Activated CD4-positive, alpha-beta T cell treated with anti-CD3 and anti-CD28 coated beads, Interleukin-2, amount 10 ng/mL, durations not matched to agents 24 days and 14 days (primary cell): ENCODE measurements at regions not wholly inside any gene's neighbourhood (a gene's known extent, or its start where the extent isn't known, plus 50 kb on each side); places are given as distances from the start of the nearest gene placed in this dataset.

ENCODE experiments used
- DNase-seq: peaks from one replicate; pipeline ENCODE4 v3.0.0; 2022
- H3K27ac Mint-ChIP-seq: one replicate; pipeline ENCODE4 v1.8.0; 2022; ENCODE audit warnings: mild to moderate bottlenecking, mixed read lengths
- H3K27me3 Mint-ChIP-seq: one replicate; pipeline ENCODE4 v1.8.0; 2022; ENCODE audit warnings: mixed read lengths
- H3K36me3 Mint-ChIP-seq: one replicate; pipeline ENCODE4 v1.8.0; 2022; ENCODE audit warnings: low read depth, mild to moderate bottlenecking, mixed read lengths
- H3K4me1 Mint-ChIP-seq: one replicate; pipeline ENCODE4 v1.8.0; 2021; ENCODE audit warnings: mixed read lengths
- H3K4me3 Mint-ChIP-seq: one replicate; pipeline ENCODE4 v1.8.0; 2022; ENCODE audit warnings: mild to moderate bottlenecking, moderate library complexity, mixed read lengths
- H3K9me3 Mint-ChIP-seq: one replicate; pipeline ENCODE4 v1.8.0; 2021; ENCODE audit warnings: mixed read lengths
- intact Hi-C: fragments of 100-400 bp; cut with micrococcal nuclease; formaldehyde crosslinking; loops from one replicate; pipeline ENCODE4 v1.15.1; 2023

GRCh38 chr21:27680181-27680580, 713.3 kb upstream of the ADAMTS5 start:
- no peak for DNase-seq
- no peak overlapping the region for H3K27ac Mint-ChIP-seq
- no peaks in the 10 kb centered on the region for H3K27me3 Mint-ChIP-seq
- no peaks in the 10 kb centered on the region for H3K4me1 Mint-ChIP-seq
- no peaks in the 10 kb centered on the region for H3K36me3 Mint-ChIP-seq
- peaks cover 3% of the 10 kb centered on the region for H3K9me3 Mint-ChIP-seq
- no peak overlapping the region for H3K4me3 Mint-ChIP-seq
- intact Hi-C loops, result no loop called here

GRCh38 chr21:27678511-27678910, 711.6 kb upstream of the ADAMTS5 start:
- DNase-seq, result no peak
- no peak overlapping the region for H3K27ac Mint-ChIP-seq
- H3K9me3 Mint-ChIP-seq, result peaks cover 3% of the 10 kb centered on the region
- no peaks in the 10 kb centered on the region for H3K27me3 Mint-ChIP-seq
- H3K4me1 Mint-ChIP-seq, result no peaks in the 10 kb centered on the region
- H3K4me3 Mint-ChIP-seq, result no peak overlapping the region
- intact Hi-C loops, result no loop called here
- no peaks in the 10 kb centered on the region for H3K36me3 Mint-ChIP-seq

DNA sequence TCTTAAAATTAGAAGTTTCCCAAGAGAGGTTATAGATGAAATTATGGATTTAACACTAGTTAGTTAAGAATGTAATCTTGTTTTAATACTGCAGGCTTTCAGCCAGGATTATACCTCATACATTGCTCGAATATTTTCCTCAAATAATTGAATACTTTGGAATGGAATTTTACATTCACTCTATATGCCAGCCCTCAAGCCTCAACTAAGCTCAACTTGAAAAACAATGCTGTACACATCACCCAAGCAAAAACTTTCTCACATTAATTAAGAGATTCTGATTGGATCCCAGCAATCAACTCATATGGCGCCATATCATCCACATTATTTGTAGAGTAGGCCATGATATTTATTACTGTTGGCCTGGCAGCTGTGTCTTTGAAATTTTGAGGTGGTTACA, 710.7 kb upstream of the ADAMTS5 start:
- DNase-seq, result no peak
- H3K27ac Mint-ChIP-seq, result no peak overlapping the region
- H3K4me3 Mint-ChIP-seq, result no peak overlapping the region
- no peaks in the 10 kb centered on the region for H3K36me3 Mint-ChIP-seq
- peaks cover 3% of the 10 kb centered on the region for H3K9me3 Mint-ChIP-seq
- no peaks in the 10 kb centered on the region for H3K4me1 Mint-ChIP-seq
- H3K27me3 Mint-ChIP-seq, result no peaks in the 10 kb centered on the region
- intact Hi-C loops, result no loop called here

GRCh38 chr21:27675306-27675705, 708.4 kb upstream of the ADAMTS5 start:
- Mint-ChIP-seq H3K27ac (no peak overlapping the region), H3K27me3 (no peaks in the 10 kb centered on the region), H3K36me3 (no peaks in the 10 kb centered on the region), H3K4me3 (no peak overlapping the region), H3K9me3 (no peaks in the 10 kb centered on the region), H3K4me1 (no peaks in the 10 kb centered on the region)
- intact Hi-C loops, result no loop called here
- DNase-seq, result no peak

DNA sequence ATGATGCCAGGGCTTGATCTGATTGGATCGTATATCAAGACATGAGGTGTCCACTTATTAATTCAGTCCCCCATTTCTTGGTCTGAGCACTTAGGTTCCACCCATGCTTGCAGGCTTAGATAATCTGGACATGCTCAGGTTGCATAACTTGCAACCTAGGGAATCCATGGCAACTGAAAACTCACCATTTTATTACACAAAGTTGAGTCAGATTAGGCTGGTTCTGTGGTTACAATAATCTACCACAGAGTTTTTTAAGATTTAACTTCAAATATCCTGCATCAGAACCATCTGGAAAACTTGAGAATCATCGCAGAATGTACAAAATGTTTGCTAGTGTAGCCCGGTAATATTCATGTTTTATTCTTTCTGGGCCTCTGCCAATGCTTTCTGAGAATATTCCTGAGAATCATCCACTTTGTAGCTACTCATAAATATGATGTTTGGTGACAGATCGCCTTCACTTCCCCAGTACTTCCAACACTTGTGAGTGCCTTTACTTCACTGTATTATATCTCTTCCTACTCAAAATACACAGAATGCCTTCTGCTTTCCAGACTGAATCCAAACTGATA, 707.2 kb upstream of the ADAMTS5 start:
- Mint-ChIP-seq H3K36me3 (no peaks in the 10 kb centered on the region), H3K4me1 (no peaks in the 10 kb centered on the region), H3K27me3 (no peaks in the 10 kb centered on the region), H3K9me3 (no peaks in the 10 kb centered on the region), H3K4me3 (no peak overlapping the region), H3K27ac (no peak overlapping the region)
- DNase-seq, result no peak
- intact Hi-C loops, result no loop called here

GRCh38 chr21:27673581-27673980, 706.7 kb upstream of the ADAMTS5 start:
- H3K9me3 Mint-ChIP-seq, result no peaks in the 10 kb centered on the region
- no peaks in the 10 kb centered on the region for H3K36me3 Mint-ChIP-seq
- no peak overlapping the region for H3K4me3 Mint-ChIP-seq
- DNase-seq, result no peak
- H3K4me1 Mint-ChIP-seq, result no peaks in the 10 kb centered on the region
- no peak overlapping the region for H3K27ac Mint-ChIP-seq
- H3K27me3 Mint-ChIP-seq, result no peaks in the 10 kb centered on the region
- intact Hi-C loops, result no loop called here

DNA sequence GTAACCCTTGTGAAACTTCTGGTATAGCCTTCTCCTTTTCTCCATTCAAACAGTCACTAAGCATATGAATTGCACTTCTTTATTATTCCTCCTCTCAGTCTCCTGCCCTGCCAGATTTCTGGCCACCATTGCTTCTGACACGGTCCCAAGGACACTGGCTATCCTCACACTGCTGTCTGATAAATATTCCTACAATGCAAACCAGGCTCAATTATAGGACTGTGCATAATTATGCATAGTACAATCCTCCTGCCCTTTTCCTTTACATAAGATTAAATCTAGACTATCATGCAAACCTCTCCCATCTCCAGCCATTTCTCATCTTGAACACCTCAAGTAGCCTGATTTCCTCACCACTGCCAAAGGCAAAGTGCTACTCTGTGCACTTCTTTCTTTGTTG, 704.3 kb upstream of the ADAMTS5 start:
- Mint-ChIP-seq H3K27me3 (no peaks in the 10 kb centered on the region), H3K36me3 (no peaks in the 10 kb centered on the region), H3K27ac (no peak overlapping the region), H3K4me1 (no peaks in the 10 kb centered on the region), H3K9me3 (no peaks in the 10 kb centered on the region), H3K4me3 (no peak overlapping the region)
- intact Hi-C loops, result no loop called here
- DNase-seq, result no peak

- no peak overlapping the region for H3K27ac Mint-ChIP-seq
- H3K27me3 Mint-ChIP-seq, result no peaks in the 10 kb centered on the region
- no peaks in the 10 kb centered on the region for H3K4me1 Mint-ChIP-seq
- intact Hi-C loops, result no loop called here
- H3K9me3 Mint-ChIP-seq, result no peaks in the 10 kb centered on the region
- no peak overlapping the region for H3K4me3 Mint-ChIP-seq
- no peaks in the 10 kb centered on the region for H3K36me3 Mint-ChIP-seq
- DNase-seq, result no peak
Measured at GRCh38 chr21:27653481-27653880, 686.6 kb upstream of the ADAMTS5 start.

DNA sequence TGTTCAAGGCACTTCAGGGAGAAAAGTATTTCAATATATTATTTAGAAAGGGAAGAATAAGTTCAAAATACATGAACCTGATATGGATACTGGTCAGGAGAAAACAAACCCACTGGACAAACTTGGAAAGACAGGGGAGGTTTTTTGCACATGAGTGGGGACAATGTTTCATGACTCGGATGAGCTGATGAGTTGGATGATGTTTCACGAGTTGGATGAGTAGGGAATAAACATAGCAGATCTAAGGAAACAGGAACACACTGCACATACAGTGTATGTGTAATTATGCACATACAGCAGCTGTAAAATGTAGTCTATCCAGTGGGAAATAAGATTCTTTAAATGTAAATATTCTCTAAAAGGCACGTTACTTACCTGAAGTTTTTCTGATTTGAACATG, 682.9 kb upstream of the ADAMTS5 start:
- Mint-ChIP-seq H3K36me3 (no peaks in the 10 kb centered on the region), H3K4me1 (no peaks in the 10 kb centered on the region), H3K27me3 (no peaks in the 10 kb centered on the region), H3K4me3 (no peak overlapping the region), H3K9me3 (no peaks in the 10 kb centered on the region), H3K27ac (no peak overlapping the region)
- no peak for DNase-seq
- intact Hi-C loops, result no loop called here

DNA sequence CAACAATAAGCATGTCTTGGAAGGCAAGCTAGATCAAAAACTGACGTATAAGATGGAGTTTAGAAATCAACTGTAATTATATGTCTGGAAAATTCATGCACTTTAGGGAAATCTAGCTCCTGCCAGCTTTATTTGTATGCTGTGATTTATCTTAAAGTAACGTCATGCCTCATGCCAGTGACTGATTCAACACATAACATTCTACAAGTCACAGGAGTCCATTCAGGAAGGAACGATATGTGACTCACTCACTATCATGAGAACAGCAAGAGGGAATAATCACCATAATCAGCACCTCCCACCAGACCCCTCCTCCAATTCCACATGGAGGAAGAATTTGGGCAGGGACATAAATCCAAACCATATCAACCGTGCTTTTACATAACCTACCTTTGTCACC, 682.4 kb upstream of the ADAMTS5 start:
- no peak overlapping the region for H3K27ac Mint-ChIP-seq
- no peaks in the 10 kb centered on the region for H3K36me3 Mint-ChIP-seq
- no peaks in the 10 kb centered on the region for H3K9me3 Mint-ChIP-seq
- DNase-seq, result no peak
- intact Hi-C loops, result no loop called here
- no peak overlapping the region for H3K4me3 Mint-ChIP-seq
- H3K4me1 Mint-ChIP-seq, result no peaks in the 10 kb centered on the region
- no peaks in the 10 kb centered on the region for H3K27me3 Mint-ChIP-seq

- Mint-ChIP-seq H3K36me3 (no peaks in the 10 kb centered on the region), H3K4me3 (no peak overlapping the region), H3K9me3 (no peaks in the 10 kb centered on the region), H3K4me1 (no peaks in the 10 kb centered on the region), H3K27ac (no peak overlapping the region), H3K27me3 (no peaks in the 10 kb centered on the region)
- DNase-seq, result no peak
- intact Hi-C loops, result no loop called here
Measured at GRCh38 chr21:27648560-27648959, 681.7 kb upstream of the ADAMTS5 start.

- intact Hi-C loops, result no loop called here
- H3K4me3 Mint-ChIP-seq, result no peak overlapping the region
Measured at GRCh38 chr21:27647921-27648320, 681.0 kb upstream of the ADAMTS5 start.

DNA sequence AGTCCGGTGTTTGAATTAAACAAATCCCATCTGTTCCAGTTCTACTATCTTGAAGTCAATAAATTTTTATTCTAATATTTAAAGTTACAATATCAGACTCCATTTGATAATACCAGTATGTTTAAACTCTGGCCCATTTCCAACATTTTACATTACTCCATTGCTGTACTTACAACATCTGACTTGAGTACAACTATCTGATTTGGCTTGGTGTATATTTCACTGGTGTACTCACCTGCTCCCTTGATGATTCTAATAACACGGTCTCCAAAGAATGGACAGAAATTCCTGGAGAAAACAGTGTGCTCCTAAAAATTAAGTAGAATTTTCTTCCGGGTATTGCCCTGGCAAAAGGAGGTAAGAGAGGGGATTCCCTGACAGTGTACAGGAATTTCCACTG, 680.5 kb upstream of the ADAMTS5 start:
- H3K27ac Mint-ChIP-seq, result no peak overlapping the region
- no peaks in the 10 kb centered on the region for H3K9me3 Mint-ChIP-seq
- H3K36me3 Mint-ChIP-seq, result no peaks in the 10 kb centered on the region
- no peaks in the 10 kb centered on the region for H3K4me1 Mint-ChIP-seq
- no peak overlapping the region for H3K4me3 Mint-ChIP-seq
- no peaks in the 10 kb centered on the region for H3K27me3 Mint-ChIP-seq
- no peak for DNase-seq
- intact Hi-C loops, result no loop called here

More at GRCh38 chr21:27647921-27648320, 681.0 kb upstream of the ADAMTS5 start:
- no peaks in the 10 kb centered on the region for H3K9me3 Mint-ChIP-seq
- H3K27me3 Mint-ChIP-seq, result no peaks in the 10 kb centered on the region
- no peaks in the 10 kb centered on the region for H3K36me3 Mint-ChIP-seq
- DNase-seq, result no peak
- H3K27ac Mint-ChIP-seq, result no peak overlapping the region
- H3K4me1 Mint-ChIP-seq, result no peaks in the 10 kb centered on the region

- Mint-ChIP-seq H3K36me3 (no peaks in the 10 kb centered on the region), H3K4me1 (no peaks in the 10 kb centered on the region), H3K27ac (no peak overlapping the region), H3K9me3 (no peaks in the 10 kb centered on the region), H3K4me3 (no peak overlapping the region), H3K27me3 (no peaks in the 10 kb centered on the region)
- DNase-seq, result no peak
- intact Hi-C loops, result no loop called here
Measured at GRCh38 chr21:27646691-27647090, 679.8 kb upstream of the ADAMTS5 start.

- intact Hi-C loops, result no loop called here
Measured at GRCh38 chr21:27646056-27646455, 679.2 kb upstream of the ADAMTS5 start.

More at GRCh38 chr21:27646056-27646455, 679.2 kb upstream of the ADAMTS5 start:
- Mint-ChIP-seq H3K4me1 (no peaks in the 10 kb centered on the region), H3K36me3 (no peaks in the 10 kb centered on the region), H3K4me3 (no peak overlapping the region), H3K9me3 (no peaks in the 10 kb centered on the region), H3K27me3 (no peaks in the 10 kb centered on the region), H3K27ac (no peak overlapping the region)
- DNase-seq, result no peak
